ENCODE measurements at regions not wholly inside any gene's neighbourhood (a gene's known extent, or its start where the extent isn't known, plus 50 kb on each side); places are given as distances from the start of the nearest gene placed in this dataset.

- intact Hi-C loops (cut with DNase I): no loop called here
- ATAC-seq (no peak), DNase-seq (ENCODE audit: missing footprints) (no peak)
Observed at GRCh38 chr16:86808863-86809444, 230.6 kb downstream of the FOXL1 start.

DNA sequence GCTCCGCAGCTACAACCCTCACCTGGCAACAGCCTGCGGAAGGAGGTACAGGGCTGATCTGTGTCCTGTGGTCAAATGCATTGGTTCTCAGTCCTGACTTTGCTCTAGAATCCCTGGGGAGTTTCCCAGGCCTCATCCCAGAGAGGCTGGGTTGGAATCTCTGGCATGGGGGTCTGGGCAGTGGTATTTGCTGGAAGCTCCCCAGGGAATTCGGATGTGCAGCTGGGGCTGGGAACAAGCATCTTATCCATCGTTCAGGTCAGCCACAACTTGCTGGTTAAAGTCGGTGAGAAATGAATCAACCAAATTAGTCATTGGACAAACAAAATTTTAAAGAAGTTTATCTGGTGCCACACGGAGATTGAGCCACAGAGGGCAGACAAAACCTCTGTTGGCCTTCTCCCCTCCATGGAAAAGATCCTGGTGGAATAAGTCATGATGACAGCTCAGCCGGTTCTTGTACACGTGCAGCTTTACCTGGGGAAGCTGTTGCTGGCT, 231.2 kb downstream of the FOXL1 start:
- intact Hi-C loops (cut with DNase I): no loop called here
- ATAC-seq (no peak), DNase-seq (ENCODE audit: missing footprints) (no peak)

- intact Hi-C loops (cut with DNase I): no loop called here
Observed at GRCh38 chr16:86810062-86810461, 231.7 kb downstream of the FOXL1 start.

GRCh38 chr16:86812363-86812970, 234.1 kb downstream of the FOXL1 start:
- intact Hi-C loops (cut with DNase I): no loop called here
- ATAC-seq: no peak
- no peak for DNase-seq (ENCODE audit: missing footprints)

More at GRCh38 chr16:86810062-86810461, 231.7 kb downstream of the FOXL1 start:
- no peak for DNase-seq (ENCODE audit: missing footprints)
- no peak for ATAC-seq

DNA sequence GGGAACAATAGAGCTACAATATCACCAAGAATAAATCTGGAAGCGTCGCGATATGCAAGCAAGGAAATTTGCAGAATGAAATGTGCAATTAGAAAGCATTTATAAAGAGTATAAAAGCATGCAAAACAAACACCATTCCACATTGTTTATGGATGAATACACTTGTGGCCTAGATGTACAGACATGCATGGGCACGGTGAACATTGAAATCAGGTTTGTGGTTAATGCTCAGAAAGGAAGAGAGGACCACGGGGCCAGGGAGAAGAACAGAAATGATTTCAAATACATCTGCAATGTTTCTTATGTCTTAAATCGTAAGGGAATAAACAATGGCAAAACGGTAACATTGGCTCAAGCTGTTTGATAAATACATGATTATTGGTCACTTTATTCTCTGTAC, 235.9 kb downstream of the FOXL1 start:
- no peak for DNase-seq (ENCODE audit: missing footprints)
- ATAC-seq: no peak
- intact Hi-C loops (cut with DNase I): no loop called here

GRCh38 chr16:86816930-86817625, 238.7 kb downstream of the FOXL1 start:
- ATAC-seq: no peak
- DNase-seq (ENCODE audit: missing footprints): no peak
- intact Hi-C loops (cut with DNase I): no loop called here

- intact Hi-C loops (cut with DNase I): no loop called here
- DNase-seq (ENCODE audit: missing footprints): no peak
- ATAC-seq: no peak
Observed at GRCh38 chr16:86818671-86819532, 240.6 kb downstream of the FOXL1 start.

GRCh38 chr16:86819533-86819892, 241.2 kb downstream of the FOXL1 start:
- no peak for DNase-seq (ENCODE audit: missing footprints)
- intact Hi-C loops (cut with DNase I): no loop called here
- no peak for ATAC-seq

GRCh38 chr16:86821895-86822294, 243.5 kb downstream of the FOXL1 start:
- no peak for ATAC-seq
- intact Hi-C loops (cut with DNase I): no loop called here
- DNase-seq (ENCODE audit: missing footprints): no peak

- no peak for ATAC-seq
- intact Hi-C loops (cut with DNase I): no loop called here
- no peak for DNase-seq (ENCODE audit: missing footprints)
Observed at GRCh38 chr16:86823125-86823524, 244.8 kb downstream of the FOXL1 start.

DNA sequence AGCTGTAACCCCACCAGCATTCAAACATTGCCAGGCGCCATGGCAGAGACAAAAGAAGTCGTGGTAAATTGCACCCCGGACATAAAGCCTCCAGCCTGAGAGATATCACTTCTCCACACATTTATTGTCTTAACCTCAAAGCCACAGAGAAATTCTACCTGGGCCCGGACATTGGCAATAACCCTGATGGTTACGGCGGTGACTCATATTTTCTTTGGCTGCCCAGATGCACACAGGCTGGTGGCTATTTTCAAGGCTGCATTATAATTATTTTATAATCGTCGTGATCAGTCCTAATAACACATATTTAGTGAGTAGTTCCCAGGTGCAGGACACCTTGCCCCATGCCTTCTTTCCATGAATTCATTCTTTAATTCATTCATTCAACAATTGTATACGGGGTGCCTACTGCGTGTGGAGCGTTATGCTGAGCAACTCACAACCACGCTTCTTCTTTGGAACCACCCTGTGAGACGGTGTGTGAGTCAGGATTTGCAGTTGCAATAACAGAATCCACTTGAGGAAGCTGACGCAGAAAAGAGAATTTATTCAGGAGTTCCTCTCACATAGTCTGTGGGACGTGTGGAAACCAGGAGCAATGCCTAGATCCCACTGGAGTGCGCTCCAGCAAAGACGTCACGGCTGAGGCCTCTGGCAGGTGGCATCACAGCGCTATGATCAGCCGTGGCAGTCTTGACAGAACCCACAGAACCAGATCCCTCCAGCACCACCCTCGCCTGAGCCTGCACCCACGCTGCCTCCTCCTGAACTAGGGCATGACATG, 245.7 kb downstream of the FOXL1 start:
- intact Hi-C loops (cut with DNase I): no loop called here
- no peak for ATAC-seq
- no peak for DNase-seq (ENCODE audit: missing footprints)

- intact Hi-C loops (cut with DNase I): no loop called here
- ATAC-seq: no peak
- DNase-seq (ENCODE audit: missing footprints): no peak
Observed at GRCh38 chr16:86824751-86825296, 246.5 kb downstream of the FOXL1 start.

DNA sequence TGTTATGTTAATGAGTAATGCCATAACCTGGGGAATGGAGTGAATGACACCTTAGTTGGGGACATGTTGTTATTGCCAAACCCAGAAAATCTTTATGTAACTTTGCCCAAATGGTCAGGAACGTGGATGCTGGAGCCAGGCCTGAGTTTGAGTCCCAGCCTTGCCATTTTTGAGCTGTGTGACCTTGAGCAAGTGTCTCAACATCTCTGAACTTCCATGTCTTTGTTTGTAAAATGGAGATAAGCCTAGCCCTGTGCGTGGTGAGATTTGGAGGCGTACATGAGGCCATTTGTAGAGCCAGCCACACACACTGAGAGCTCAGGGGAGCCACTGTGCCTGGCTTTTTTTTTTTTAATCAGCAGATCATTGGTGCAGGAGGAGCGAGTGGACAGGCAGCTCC, 247.3 kb downstream of the FOXL1 start:
- intact Hi-C loops (cut with DNase I): no loop called here
- DNase-seq (ENCODE audit: missing footprints) (no peak), ATAC-seq (no peak)

DNA sequence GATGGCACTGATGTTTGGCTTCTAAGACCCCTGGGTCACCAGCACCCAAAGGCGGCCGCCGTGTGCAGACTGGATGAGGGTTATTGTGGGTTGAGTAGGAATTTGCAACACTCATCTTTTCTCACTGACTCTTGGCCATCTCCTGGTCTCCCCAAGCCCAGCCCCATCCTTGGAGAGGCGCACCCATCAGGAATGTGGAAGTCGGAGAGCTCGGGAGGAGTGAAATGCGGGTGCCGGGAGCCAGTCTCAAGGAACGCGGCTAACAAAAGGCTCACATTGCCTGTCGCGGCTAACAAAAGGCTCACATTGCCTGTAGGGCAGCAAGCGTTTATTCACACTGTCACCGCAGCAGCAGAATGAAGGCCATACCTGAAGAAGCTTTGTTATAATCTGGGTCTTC, 248.6 kb downstream of the FOXL1 start:
- ATAC-seq (no peak), DNase-seq (ENCODE audit: missing footprints) (no peak)
- intact Hi-C loops (cut with DNase I): no loop called here

GRCh38 chr16:86827521-86827920, 249.2 kb downstream of the FOXL1 start:
- no peak for DNase-seq (ENCODE audit: missing footprints)
- intact Hi-C loops (cut with DNase I): no loop called here
- no peak for ATAC-seq

- DNase-seq (ENCODE audit: missing footprints) (no peak), ATAC-seq (no peak)
- intact Hi-C loops (cut with DNase I): no loop called here
Observed at GRCh38 chr16:86828202-86828601, 249.9 kb downstream of the FOXL1 start.

- intact Hi-C loops (cut with DNase I): no loop called here
- ATAC-seq (no peak), DNase-seq (ENCODE audit: missing footprints) (no peak)
Observed at GRCh38 chr16:86828653-86829052, 250.3 kb downstream of the FOXL1 start.

- DNase-seq (ENCODE audit: missing footprints) (no peak), ATAC-seq (no peak)
- intact Hi-C loops (cut with DNase I): no loop called here
Observed at GRCh38 chr16:86831366-86831765, 253.0 kb downstream of the FOXL1 start.

Measured in Right ventricle myocardium inferior (tissue), 1 donor.